OCI-LY1 (cell line): ENCODE measurements at regions not wholly inside any gene's neighbourhood (a gene's known extent, or its start where the extent isn't known, plus 50 kb on each side); places are given as distances from the start of the nearest gene placed in this dataset.

ENCODE experiments used
- EZH2 ChIP-seq: fragments of 200-600 bp; sonication (generic), shearing (Covaris generic); IDR thresholded peaks from 2 replicates; pipeline ENCODE4 v1.8.0; 2017; ENCODE audit warnings: borderline replicate concordance, mixed run types, mild to moderate bottlenecking, antibody characterized with exemption, low read length, moderate library complexity, mixed read lengths
- TF ChIP-seq, protein P1 (sequence below): fragments of 200-600 bp; sonication (generic), shearing (Covaris generic); IDR thresholded peaks from 2 replicates; pipeline ENCODE4 v1.5.1; 2017; ENCODE audit warnings: mild to moderate bottlenecking, antibody characterized with exemption, low read length, moderate library complexity, mixed read lengths

DNA sequence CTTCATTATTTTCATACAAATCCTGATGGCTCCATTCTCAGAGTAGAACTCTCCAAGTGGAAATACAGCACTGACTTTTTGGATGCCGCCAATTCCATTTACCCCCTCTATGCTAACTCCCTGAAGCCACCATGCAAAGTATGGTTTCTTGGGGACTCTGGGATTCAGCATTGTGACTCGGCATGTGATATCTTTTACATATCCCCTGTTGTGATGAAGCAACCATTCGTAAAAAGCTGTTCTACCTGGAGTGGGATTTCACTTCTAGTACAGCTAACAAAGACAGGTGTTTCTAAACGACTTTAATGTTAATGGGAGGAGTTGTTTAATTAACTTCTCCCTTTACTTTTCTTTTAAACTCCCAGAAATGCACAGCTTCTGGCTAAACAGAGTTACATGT is 533.5 kb downstream of the RBFOX1 start:
- TF ChIP-seq, protein P1, sequence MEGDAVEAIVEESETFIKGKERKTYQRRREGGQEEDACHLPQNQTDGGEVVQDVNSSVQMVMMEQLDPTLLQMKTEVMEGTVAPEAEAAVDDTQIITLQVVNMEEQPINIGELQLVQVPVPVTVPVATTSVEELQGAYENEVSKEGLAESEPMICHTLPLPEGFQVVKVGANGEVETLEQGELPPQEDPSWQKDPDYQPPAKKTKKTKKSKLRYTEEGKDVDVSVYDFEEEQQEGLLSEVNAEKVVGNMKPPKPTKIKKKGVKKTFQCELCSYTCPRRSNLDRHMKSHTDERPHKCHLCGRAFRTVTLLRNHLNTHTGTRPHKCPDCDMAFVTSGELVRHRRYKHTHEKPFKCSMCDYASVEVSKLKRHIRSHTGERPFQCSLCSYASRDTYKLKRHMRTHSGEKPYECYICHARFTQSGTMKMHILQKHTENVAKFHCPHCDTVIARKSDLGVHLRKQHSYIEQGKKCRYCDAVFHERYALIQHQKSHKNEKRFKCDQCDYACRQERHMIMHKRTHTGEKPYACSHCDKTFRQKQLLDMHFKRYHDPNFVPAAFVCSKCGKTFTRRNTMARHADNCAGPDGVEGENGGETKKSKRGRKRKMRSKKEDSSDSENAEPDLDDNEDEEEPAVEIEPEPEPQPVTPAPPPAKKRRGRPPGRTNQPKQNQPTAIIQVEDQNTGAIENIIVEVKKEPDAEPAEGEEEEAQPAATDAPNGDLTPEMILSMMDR, result no peak
- no peak for TF ChIP-seq EZH2
